A549 (cell line): ENCODE measurements at regions not wholly inside any gene's neighbourhood (a gene's known extent, or its start where the extent isn't known, plus 50 kb on each side); places are given as distances from the start of the nearest gene placed in this dataset.
A peak's percentile ranks its signal among the peaks of the same experiment; 100 is the strongest.

Experiments
- ATAC-seq, 2 experiments: fragments of 200-7000 bp in 1 of 2; fragments of >200 bp in 1 of 2; cut with Nextera tagmentation in 1 of 2; cut with Tn5 transposase in 1 of 2; 3 replicates each; pipeline versions ENCODE4 v1.8.0 to v1.9.1; 2018 to 2020; ENCODE audit warnings: mild to moderate bottlenecking in 1 of 2, moderate library complexity in 1 of 2
- CTCF ChIA-PET: fragments of 300-600 bp; sonication (Branson Sonifier 250); formaldehyde crosslinking; extraction: SDS; loops from one replicate; lab custom pipeline; 2021; ENCODE audit warnings: antibody characterized with exemption, inconsistent platforms; lab: Yijun Ruan, JAX
- POLR2A ChIA-PET: fragments of 350-600 bp; formaldehyde crosslinking; extraction: SDS; loops from one replicate; lab custom pipeline; 2021; ENCODE audit warnings: antibody characterized with exemption, inconsistent platforms; lab: Yijun Ruan, JAX
- DNase-seq, 2 experiments: peaks; one replicate each; pipeline versions ENCODE4 v3.0.0 to v3.0.0-alpha.2; 2011 to 2016; ENCODE audit warnings: low read depth in 1 of 2, low spot score in 1 of 2
- FAIRE-seq: peaks from 2 replicates; lab custom pipeline; 2011; peaks lifted over from hg19 to GRCh38; lab: Jason Lieb, UNC
- H3K27ac ChIP-seq, 2 experiments: fragments of >200 bp; sonication (Bioruptor Twin); formaldehyde crosslinking; 3 replicates each; pipeline ENCODE4 v1.5.1; 2016 to 2017
- H3K4me1 ChIP-seq: fragments of >200 bp; sonication (Bioruptor Twin); formaldehyde crosslinking; 3 replicates; pipeline ENCODE4 v1.6.1; 2016
- H3K4me2 ChIP-seq: fragments of >200 bp; sonication (Bioruptor Twin); formaldehyde crosslinking; 3 replicates; pipeline ENCODE4 v1.6.1; 2016
- H3K4me3 ChIP-seq: fragments of >200 bp; sonication (Bioruptor Twin); formaldehyde crosslinking; 3 replicates; pipeline ENCODE4 v1.5.1; 2016
- H3K9me3 ChIP-seq: fragments of >200 bp; sonication (Bioruptor Twin); formaldehyde crosslinking; 3 replicates; pipeline ENCODE4 v1.6.1; 2016
- BCL3 ChIP-seq: fragments of >200 bp; sonication (Bioruptor Twin); formaldehyde crosslinking; IDR thresholded peaks from 3 replicates; pipeline ENCODE4 v1.6.1; 2016
- CBX8 ChIP-seq: fragments of 200-600 bp; sonication (generic); IDR thresholded peaks from 2 replicates; pipeline ENCODE4 v1.6.1; 2016
- CEBPB ChIP-seq, 2 experiments: fragments of >200 bp in 1 of 2; sonication (Bioruptor Twin) in 1 of 2; formaldehyde crosslinking in 1 of 2; IDR thresholded peaks; 2 replicates each; pipeline ENCODE4 v1.6.1; 2012 to 2016
- CHD2 ChIP-seq: fragments of 150-350 bp; IDR thresholded peaks from 2 replicates; pipeline ENCODE4 v1.6.1; 2014; ENCODE audit warnings: low read length; ENCODE audit not compliant: partially characterized antibody
- CTCF ChIP-seq: fragments of >200 bp; sonication (Bioruptor Twin); formaldehyde crosslinking; IDR thresholded peaks from 3 replicates; pipeline ENCODE4 v1.5.1; 2016
- EHF ChIP-seq: fragments of 250-450 bp; sonication (Bioruptor Pico); IDR thresholded peaks from 2 replicates; pipeline ENCODE4 v1.5.0; 2020; ENCODE audit warnings: mild to moderate bottlenecking
- ESRRA ChIP-seq: fragments of 150-350 bp; IDR thresholded peaks from 2 replicates; pipeline ENCODE4 v1.6.1; 2014; ENCODE audit warnings: mild to moderate bottlenecking, low read length, borderline replicate concordance
- FOSB ChIP-seq: fragments of 250-450 bp; sonication (Bioruptor Pico); IDR thresholded peaks from 2 replicates; pipeline ENCODE4 v1.5.0; 2020; ENCODE audit warnings: mild to moderate bottlenecking, moderate library complexity
- FOXS1 ChIP-seq: fragments of 250-450 bp; sonication (Bioruptor Pico); IDR thresholded peaks from 2 replicates; pipeline ENCODE4 v1.5.0; 2020; ENCODE audit warnings: mild to moderate bottlenecking, moderate library complexity
- HES2 ChIP-seq: fragments of >200 bp; sonication (Bioruptor Twin); formaldehyde crosslinking; IDR thresholded peaks from 2 replicates; pipeline ENCODE4 v1.6.1; 2016
- HOXA7 ChIP-seq: fragments of 250-450 bp; sonication (Bioruptor Pico); IDR thresholded peaks from 2 replicates; pipeline ENCODE4 v1.5.0; 2020; ENCODE audit warnings: mild to moderate bottlenecking, moderate library complexity
- JUN ChIP-seq, 2 experiments: fragments of >200 bp; sonication (Bioruptor Twin); formaldehyde crosslinking; IDR thresholded peaks; 2 replicates in 1 of 2; 3 replicates in 1 of 2; pipeline ENCODE4 v1.6.1; 2016 to 2017
- KDM1A ChIP-seq: fragments of 200-600 bp; sonication (generic); IDR thresholded peaks from 2 replicates; pipeline ENCODE4 v1.6.1; 2016; ENCODE audit warnings: low read depth, mild to moderate bottlenecking
- KDM5A ChIP-seq: fragments of 200-600 bp; sonication (generic); IDR thresholded peaks from 2 replicates; pipeline ENCODE4 v1.6.1; 2016; ENCODE audit warnings: antibody characterized with exemption, mild to moderate bottlenecking
- MAFK ChIP-seq: fragments of 450-650 bp; IDR thresholded peaks from 2 replicates; pipeline ENCODE4 v1.6.1; 2014; ENCODE audit not compliant: partially characterized antibody
- MYC ChIP-seq: IDR thresholded peaks from 2 replicates; pipeline ENCODE4 v1.6.1; 2012; ENCODE audit warnings: mild to moderate bottlenecking, inconsistent platforms, low read length, improper control_type of control experiment, borderline replicate concordance
- NPAS2 ChIP-seq: fragments of 250-450 bp; sonication (Bioruptor Pico); IDR thresholded peaks from 2 replicates; pipeline ENCODE4 v1.8.0; 2022; ENCODE audit warnings: mild to moderate bottlenecking, moderate library complexity, borderline replicate concordance
- POLR2A ChIP-seq: IDR thresholded peaks from 2 replicates; pipeline ENCODE4 v1.6.1; 2012; ENCODE audit warnings: mild to moderate bottlenecking, low read length
- RARB ChIP-seq: fragments of 250-450 bp; sonication (Bioruptor Pico); IDR thresholded peaks from 2 replicates; pipeline ENCODE4 v1.8.0; 2021; ENCODE audit warnings: mild to moderate bottlenecking, moderate library complexity
- RCOR1 ChIP-seq: fragments of 150-350 bp; IDR thresholded peaks from 2 replicates; pipeline ENCODE4 v1.6.1; 2014; ENCODE audit warnings: antibody characterized with exemption, low read length, low read depth
- RFX5 ChIP-seq: fragments of 450-650 bp; IDR thresholded peaks from 2 replicates; pipeline ENCODE4 v1.7.1; 2014; ENCODE audit warnings: antibody characterized with exemption, mild to moderate bottlenecking, moderate library complexity
- RNF2 ChIP-seq: fragments of 200-600 bp; sonication (generic); IDR thresholded peaks from 2 replicates; pipeline ENCODE4 v1.6.1; 2016; ENCODE audit warnings: low read depth, mild to moderate bottlenecking, antibody characterized with exemption, moderate library complexity, borderline replicate concordance
- SMC3 ChIP-seq: fragments of >200 bp; sonication (Bioruptor Twin); formaldehyde crosslinking; IDR thresholded peaks from 3 replicates; pipeline ENCODE4 v1.6.1; 2018; ENCODE audit warnings: inconsistent platforms
- SREBF2 ChIP-seq: fragments of 450-650 bp; IDR thresholded peaks from 2 replicates; pipeline ENCODE4 v1.6.1; 2014; ENCODE audit warnings: mild to moderate bottlenecking, moderate library complexity
- TFCP2L1 ChIP-seq: fragments of 250-450 bp; sonication (Bioruptor Pico); IDR thresholded peaks from 2 replicates; pipeline ENCODE4 v1.5.0; 2021; ENCODE audit warnings: mild to moderate bottlenecking
- ZFP36 ChIP-seq: fragments of 450-650 bp; IDR thresholded peaks from 2 replicates; pipeline ENCODE4 v1.6.1; 2014; ENCODE audit warnings: borderline replicate concordance; ENCODE audit not compliant: partially characterized antibody
- ZSCAN20 ChIP-seq: fragments of 250-450 bp; sonication (Bioruptor Pico); IDR thresholded peaks from 2 replicates; pipeline ENCODE4 v1.8.0; 2022; ENCODE audit warnings: mild to moderate bottlenecking, moderate library complexity
- WGBS: methylation state at CpG from one replicate; pipeline ENCODE4 v1.1.6; 2017; ENCODE audit errors: missing lambda C conversion rate; 5-methylcytosine and 5-hydroxymethylcytosine counted together

- POLR2A ChIA-PET, result no interaction called here
- peaks cover 21% of the 10 kb centered on the region; the same call in 2 of the 3 replicates for H3K4me1 ChIP-seq
- H3K4me3 ChIP-seq, result no peak overlapping the region
- 93% methylated on average over 1 of the region's 1 CpG for WGBS
- CTCF ChIA-PET, result no interaction called here
- FAIRE-seq, result no peak
- no peak for TF ChIP-seq RNF2
- no peak for TF ChIP-seq KDM5A
- TF ChIP-seq KDM1A, result no peak
- no peak for TF ChIP-seq CBX8
- no peak for TF ChIP-seq HES2
- TF ChIP-seq MYC, result no peak
- TF ChIP-seq CTCF, result no peak
- TF ChIP-seq SREBF2, result no peak
- TF ChIP-seq FOSB (CRISPR knock-in tag), result no peak
- no peak for TF ChIP-seq EHF (CRISPR knock-in tag)
- TF ChIP-seq BCL3, result no peak
- no peak for TF ChIP-seq POLR2A
- TF ChIP-seq FOXS1, result no peak
- TF ChIP-seq CHD2, result no peak
- no peak for TF ChIP-seq RARB
- TF ChIP-seq RFX5, result no peak
- TF ChIP-seq CEBPB (IDR thresholded peaks at IDR 0.05), result no peak
- no peak for TF ChIP-seq JUN (IDR thresholded peaks at IDR 0.05)
- TF ChIP-seq, all 56 proteins: peak for 0
- DNase-seq (no peak), ATAC-seq (no peak)
- peak overlapping the region in 1 of 2 experiments; percentile 61; a peak in 2 of 6 replicates for H3K27ac ChIP-seq
- H3K4me2 ChIP-seq, result no peak overlapping the region
- H3K9me3 ChIP-seq, result no peaks in the 10 kb centered on the region
These were observed 132.9 kb upstream of the SERP2 start for GRCh38 chr13:44240611-44241145.

GRCh38 chr13:44241638-44242037 lies 132.0 kb upstream of the SERP2 start:
- DNase-seq (no peak), FAIRE-seq (no peak), ATAC-seq (no peak)
- POLR2A ChIA-PET, result no interaction called here
- WGBS, result 81% methylated on average over 6 of the region's 6 CpGs
- H3K9me3 ChIP-seq, result no peaks in the 10 kb centered on the region
- CTCF ChIA-PET, result no interaction called here
- H3K4me1 ChIP-seq, result peaks cover 14% of the 10 kb centered on the region; the same call in 2 of the 3 replicates
- no peak overlapping the region for H3K4me2 ChIP-seq
- TF ChIP-seq TFCP2L1, result no peak
- TF ChIP-seq HOXA7 (CRISPR knock-in tag), result no peak
- no peak for TF ChIP-seq NPAS2 (CRISPR knock-in tag)
- TF ChIP-seq SMC3, result no peak
- TF ChIP-seq FOXS1, result no peak
- no peak for TF ChIP-seq MAFK
- TF ChIP-seq ESRRA, result no peak
- TF ChIP-seq RCOR1, result no peak
- TF ChIP-seq ZFP36, result no peak
- no peak for TF ChIP-seq BCL3
- no peak for TF ChIP-seq ZSCAN20 (CRISPR knock-in tag)
- TF ChIP-seq, all 56 proteins: peak for 0
- no peak overlapping the region for H3K4me3 ChIP-seq
- H3K27ac ChIP-seq, result peak overlapping the region in 1 of 2 experiments; percentile 61; a peak in 2 of 6 replicates
